H9 (cell line): ENCODE measurements at regions not wholly inside any gene's neighbourhood (a gene's known extent, or its start where the extent isn't known, plus 50 kb on each side); places are given as distances from the start of the nearest gene placed in this dataset.

Experiments
- DNase-seq: peaks from one replicate; pipeline ENCODE4 v3.0.0-alpha.2; 2017
- H2AFZ ChIP-seq: one replicate; pipeline ENCODE4 v1.6.1; 2013; ENCODE audit warnings: mild to moderate bottlenecking, low read length, control low read depth, moderate library complexity
- H2AK5ac ChIP-seq: 2 replicates; pipeline ENCODE4 v1.6.1; 2013; ENCODE audit warnings: low read length, control low read depth, mixed read lengths; ENCODE audit not compliant: insufficient read length
- H2BK120ac ChIP-seq: one replicate; pipeline ENCODE4 v1.6.1; 2013; ENCODE audit warnings: low read depth, mild to moderate bottlenecking, low read length, control low read depth, inconsistent platforms; ENCODE audit not compliant: poor library complexity, severe bottlenecking
- H2BK12ac ChIP-seq: 2 replicates; pipeline ENCODE4 v1.6.1; 2013; ENCODE audit warnings: low read length, control low read depth, mixed read lengths, low read depth; ENCODE audit not compliant: insufficient read length
- H2BK15ac ChIP-seq: 2 replicates; pipeline ENCODE4 v1.6.1; 2013; ENCODE audit warnings: low read depth, low read length, control low read depth
- H2BK20ac ChIP-seq: one replicate; pipeline ENCODE4 v1.6.1; 2013; ENCODE audit warnings: low read depth, mild to moderate bottlenecking, low read length, control low read depth, inconsistent platforms; ENCODE audit not compliant: poor library complexity, severe bottlenecking
- H2BK5ac ChIP-seq: 2 replicates; pipeline ENCODE4 v1.6.1; 2013; ENCODE audit warnings: low read length, control low read depth, mixed read lengths; ENCODE audit not compliant: insufficient read length
- H3K14ac ChIP-seq: 2 replicates; pipeline ENCODE4 v1.6.1; 2013; ENCODE audit warnings: low read length, control low read depth; ENCODE audit not compliant: insufficient read depth
- H3K18ac ChIP-seq: 2 replicates; pipeline ENCODE4 v1.6.1; 2013; ENCODE audit warnings: low read depth, mild to moderate bottlenecking, mixed read lengths, low read length, control low read depth; ENCODE audit not compliant: insufficient read length
- H3K23ac ChIP-seq: 2 replicates; pipeline ENCODE4 v1.6.1; 2013; ENCODE audit warnings: low read length, control low read depth, mixed read lengths, low read depth; ENCODE audit not compliant: insufficient read length
- H3K23me2 ChIP-seq: 2 replicates; pipeline ENCODE4 v1.6.1; 2013; ENCODE audit warnings: low read depth, mild to moderate bottlenecking, mixed read lengths, low read length, control low read depth; ENCODE audit not compliant: insufficient read length, poor library complexity, severe bottlenecking
- H3K27ac ChIP-seq: 2 replicates; pipeline ENCODE4 v1.5.1; 2013; ENCODE audit warnings: low read length, control low read depth, mixed read lengths, low read depth; ENCODE audit not compliant: insufficient read length
- H3K27me3 ChIP-seq: 2 replicates; pipeline ENCODE4 v1.6.1; 2013; ENCODE audit warnings: low read length, control low read depth, inconsistent platforms; ENCODE audit not compliant: insufficient read depth
- H3K4ac ChIP-seq: 2 replicates; pipeline ENCODE4 v1.6.1; 2013; ENCODE audit warnings: low read depth, mild to moderate bottlenecking, control low read depth, inconsistent platforms, low read length, moderate library complexity
- H3K4me1 ChIP-seq: 2 replicates; pipeline ENCODE4 v1.6.1; 2013; ENCODE audit warnings: low read length, control low read depth, inconsistent platforms; ENCODE audit not compliant: insufficient read depth
- H3K4me2 ChIP-seq: 2 replicates; pipeline ENCODE4 v1.6.1; 2013; ENCODE audit warnings: low read length, control low read depth, mixed read lengths; ENCODE audit not compliant: insufficient read length, insufficient read depth
- H3K56ac ChIP-seq: 2 replicates; pipeline ENCODE4 v1.6.1; 2013; ENCODE audit warnings: low read depth, mild to moderate bottlenecking, mixed read lengths, low read length, control low read depth; ENCODE audit not compliant: insufficient read length
- H3K79me1 ChIP-seq: 2 replicates; pipeline ENCODE4 v1.6.1; 2013; ENCODE audit warnings: low read depth, mild to moderate bottlenecking, moderate library complexity, low read length, control low read depth, inconsistent platforms; ENCODE audit not compliant: insufficient read depth, poor library complexity, severe bottlenecking
- H3K79me2 ChIP-seq: 2 replicates; pipeline ENCODE4 v1.6.1; 2013; ENCODE audit warnings: low read length, control low read depth, inconsistent platforms; ENCODE audit not compliant: insufficient read depth
- H3K9ac ChIP-seq: 2 replicates; pipeline ENCODE4 v1.6.1; 2013; ENCODE audit warnings: low read length, control low read depth, mixed read lengths; ENCODE audit not compliant: insufficient read length; ENCODE audit errors: extremely low read depth
- H3K9me3 ChIP-seq: one replicate; pipeline ENCODE4 v1.6.1; 2013; ENCODE audit warnings: low read depth, low read length, inconsistent platforms; ENCODE audit not compliant: control insufficient read depth
- H3T11ph ChIP-seq: one replicate; pipeline ENCODE4 v1.6.1; 2013; ENCODE audit warnings: mild to moderate bottlenecking, low read length, control low read depth, inconsistent platforms
- H4K20me1 ChIP-seq: one replicate; pipeline ENCODE4 v1.6.1; 2013; ENCODE audit not compliant: control insufficient read depth, insufficient read length, insufficient read depth
- H4K5ac ChIP-seq: 2 replicates; pipeline ENCODE4 v1.6.1; 2013; ENCODE audit warnings: low read depth, mild to moderate bottlenecking, mixed read lengths, low read length, control low read depth; ENCODE audit not compliant: insufficient read length
- H4K8ac ChIP-seq: replicated peaks from 2 replicates; pipeline ENCODE4 v1.6.1; 2013; ENCODE audit warnings: low read length, control low read depth, mixed read lengths, low read depth; ENCODE audit not compliant: insufficient read length
- H4K91ac ChIP-seq: 2 replicates; pipeline ENCODE4 v1.6.1; 2013; ENCODE audit warnings: low read depth, mild to moderate bottlenecking, moderate library complexity, mixed read lengths, low read length, control low read depth; ENCODE audit not compliant: insufficient read length
- H3K27ac Mint-ChIP-seq, 3 experiments: 2 replicates in 2 of 3; 3 replicates in 1 of 3; pipeline ENCODE4 v1.8.0; 2020 to 2021; ENCODE audit warnings: mixed read lengths in 3 of 3, mild to moderate bottlenecking in 1 of 3, moderate library complexity in 1 of 3
- H3K27me3 Mint-ChIP-seq: 2 replicates; pipeline ENCODE4 v1.8.0; 2021; ENCODE audit warnings: low read depth, mild to moderate bottlenecking, moderate library complexity, mixed read lengths
- H3K36me3 Mint-ChIP-seq, 3 experiments: 2 replicates in 2 of 3; 3 replicates in 1 of 3; pipeline ENCODE4 v1.8.0; 2020 to 2021; ENCODE audit warnings: low read depth in 3 of 3, mixed read lengths in 3 of 3; ENCODE audit not compliant: insufficient read depth in 1 of 3
- H3K4me1 Mint-ChIP-seq, 2 experiments: 2 replicates each; pipeline ENCODE4 v1.8.0; 2020; ENCODE audit warnings: mixed read lengths in 2 of 2
- H3K4me3 Mint-ChIP-seq, 2 experiments: 2 replicates in 1 of 2; 3 replicates in 1 of 2; pipeline ENCODE4 v1.8.0; 2020 to 2021; ENCODE audit warnings: mild to moderate bottlenecking in 2 of 2, mixed read lengths in 2 of 2, moderate library complexity in 1 of 2
- H3K9me3 Mint-ChIP-seq, 2 experiments: 2 replicates in 1 of 2; 3 replicates in 1 of 2; pipeline ENCODE4 v1.8.0; 2020; ENCODE audit warnings: mild to moderate bottlenecking in 2 of 2, mixed read lengths in 2 of 2, moderate library complexity in 1 of 2
- WGBS: extraction: QIAGEN DNeasy Blood & Tissue Kit; methylation state at CpG from one replicate; pipeline ENCODE4 v1.1.7; 2013; ENCODE audit warnings: missing lambda C conversion rate, low lambda C conversion rate, mixed read lengths; ENCODE audit not compliant: insufficient read length; ENCODE audit errors: extremely low coverage; 5-methylcytosine and 5-hydroxymethylcytosine counted together
- TF ChIP-seq, protein P1 (sequence below): fragments of 200-600 bp; sonication (generic); conservative IDR thresholded peaks from 3 replicates; pipeline ENCODE4 v1.8.0; 2021; ENCODE audit warnings: antibody characterized with exemption, mild to moderate bottlenecking

DNA sequence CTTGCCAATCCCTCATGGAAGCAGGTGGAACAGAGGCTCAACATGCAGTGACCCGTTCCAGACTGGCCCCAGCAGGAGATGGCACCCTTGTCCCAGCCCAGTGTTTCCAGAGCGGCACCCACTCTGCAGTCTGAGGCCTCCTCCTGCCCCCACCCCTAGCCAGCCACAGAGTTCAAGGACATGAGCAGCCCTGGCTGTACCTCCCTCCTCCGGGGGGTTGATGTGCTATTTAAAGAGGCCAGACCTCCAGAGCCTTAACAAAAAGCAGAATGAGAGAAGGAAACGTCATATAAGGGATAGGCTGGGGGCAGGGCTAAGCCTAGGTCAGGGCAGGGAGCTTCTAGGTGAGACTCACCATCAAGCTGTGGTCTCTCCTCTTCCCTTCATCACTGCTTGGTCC, 115.7 kb upstream of the NANOS1 start:
- no CpG with 5 or more reads among the region's 4 CpGs for WGBS
- H2AK5ac ChIP-seq, result no peak overlapping the region
- no peak overlapping the region for H3K18ac ChIP-seq
- H3K79me1 ChIP-seq, result no peaks in the 10 kb centered on the region
- no peaks in the 10 kb centered on the region for H3K23me2 ChIP-seq
- H3K4ac ChIP-seq, result no peak overlapping the region
- Mint-ChIP-seq H3K4me3 (no peak overlapping the region), H3K27ac (no peak overlapping the region), H3K9me3 (no peaks in the 10 kb centered on the region), H3K27me3 (no peaks in the 10 kb centered on the region; the same call in 1 of the 2 replicates), H3K36me3 (no peaks in the 10 kb centered on the region), H3K4me1 (peaks cover 3 to 9% of the 10 kb centered on the region in 2 experiments; a peak in 3 of 4 replicates)
- H3K27ac ChIP-seq, result no peak overlapping the region
- no peaks in the 10 kb centered on the region for H3K79me2 ChIP-seq
- no peak overlapping the region for H3K9ac ChIP-seq
- TF ChIP-seq, protein P1, sequence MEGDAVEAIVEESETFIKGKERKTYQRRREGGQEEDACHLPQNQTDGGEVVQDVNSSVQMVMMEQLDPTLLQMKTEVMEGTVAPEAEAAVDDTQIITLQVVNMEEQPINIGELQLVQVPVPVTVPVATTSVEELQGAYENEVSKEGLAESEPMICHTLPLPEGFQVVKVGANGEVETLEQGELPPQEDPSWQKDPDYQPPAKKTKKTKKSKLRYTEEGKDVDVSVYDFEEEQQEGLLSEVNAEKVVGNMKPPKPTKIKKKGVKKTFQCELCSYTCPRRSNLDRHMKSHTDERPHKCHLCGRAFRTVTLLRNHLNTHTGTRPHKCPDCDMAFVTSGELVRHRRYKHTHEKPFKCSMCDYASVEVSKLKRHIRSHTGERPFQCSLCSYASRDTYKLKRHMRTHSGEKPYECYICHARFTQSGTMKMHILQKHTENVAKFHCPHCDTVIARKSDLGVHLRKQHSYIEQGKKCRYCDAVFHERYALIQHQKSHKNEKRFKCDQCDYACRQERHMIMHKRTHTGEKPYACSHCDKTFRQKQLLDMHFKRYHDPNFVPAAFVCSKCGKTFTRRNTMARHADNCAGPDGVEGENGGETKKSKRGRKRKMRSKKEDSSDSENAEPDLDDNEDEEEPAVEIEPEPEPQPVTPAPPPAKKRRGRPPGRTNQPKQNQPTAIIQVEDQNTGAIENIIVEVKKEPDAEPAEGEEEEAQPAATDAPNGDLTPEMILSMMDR, result no peak
- H2BK5ac ChIP-seq, result no peak overlapping the region
- H3K23ac ChIP-seq, result no peak overlapping the region
- H3T11ph ChIP-seq, result no peak overlapping the region
- no peaks in the 10 kb centered on the region for H4K20me1 ChIP-seq
- no peak overlapping the region for H2BK20ac ChIP-seq
- no peak for DNase-seq
- H4K91ac ChIP-seq, result no peak overlapping the region
- no peaks in the 10 kb centered on the region; the same call in 1 of the 2 replicates for H3K27me3 ChIP-seq
- no peak overlapping the region for H3K4me2 ChIP-seq
- no peak overlapping the region for H3K14ac ChIP-seq
- H3K4me1 ChIP-seq, result no peaks in the 10 kb centered on the region
- H2BK120ac ChIP-seq, result no peak overlapping the region
- H3K56ac ChIP-seq, result no peak overlapping the region
- no peaks in the 10 kb centered on the region for H3K9me3 ChIP-seq
- no peak overlapping the region for H4K8ac ChIP-seq
- H2BK15ac ChIP-seq, result no peak overlapping the region
- no peak overlapping the region for H4K5ac ChIP-seq
- no peak overlapping the region for H2BK12ac ChIP-seq
- H2AFZ ChIP-seq, result no peak overlapping the region
